LNCaP clone FGC (cell line): ENCODE measurements at regions not wholly inside any gene's neighbourhood (a gene's known extent, or its start where the extent isn't known, plus 50 kb on each side); places are given as distances from the start of the nearest gene placed in this dataset.
A peak's percentile ranks its signal among the peaks of the same experiment; 100 is the strongest.

ENCODE experiments used
- DNase-seq: peaks from one replicate; pipeline ENCODE4 v3.0.0-alpha.2; 2011; ENCODE audit warnings: low read depth
- H3K4me3 ChIP-seq: 2 replicates; pipeline ENCODE4 v1.5.1; 2011; ENCODE audit warnings: mild to moderate bottlenecking, low read depth, low read length, control low read depth
- TF ChIP-seq, protein P1 (sequence below): IDR thresholded peaks from 2 replicates; pipeline ENCODE4 v1.5.1; 2012; ENCODE audit warnings: mild to moderate bottlenecking; ENCODE audit not compliant: control insufficient read depth, insufficient read depth; ENCODE audit errors: extremely low read depth

- TF ChIP-seq, protein P1, sequence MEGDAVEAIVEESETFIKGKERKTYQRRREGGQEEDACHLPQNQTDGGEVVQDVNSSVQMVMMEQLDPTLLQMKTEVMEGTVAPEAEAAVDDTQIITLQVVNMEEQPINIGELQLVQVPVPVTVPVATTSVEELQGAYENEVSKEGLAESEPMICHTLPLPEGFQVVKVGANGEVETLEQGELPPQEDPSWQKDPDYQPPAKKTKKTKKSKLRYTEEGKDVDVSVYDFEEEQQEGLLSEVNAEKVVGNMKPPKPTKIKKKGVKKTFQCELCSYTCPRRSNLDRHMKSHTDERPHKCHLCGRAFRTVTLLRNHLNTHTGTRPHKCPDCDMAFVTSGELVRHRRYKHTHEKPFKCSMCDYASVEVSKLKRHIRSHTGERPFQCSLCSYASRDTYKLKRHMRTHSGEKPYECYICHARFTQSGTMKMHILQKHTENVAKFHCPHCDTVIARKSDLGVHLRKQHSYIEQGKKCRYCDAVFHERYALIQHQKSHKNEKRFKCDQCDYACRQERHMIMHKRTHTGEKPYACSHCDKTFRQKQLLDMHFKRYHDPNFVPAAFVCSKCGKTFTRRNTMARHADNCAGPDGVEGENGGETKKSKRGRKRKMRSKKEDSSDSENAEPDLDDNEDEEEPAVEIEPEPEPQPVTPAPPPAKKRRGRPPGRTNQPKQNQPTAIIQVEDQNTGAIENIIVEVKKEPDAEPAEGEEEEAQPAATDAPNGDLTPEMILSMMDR: 0 out of 2 replicates have a peak, but pooled peaks have one; percentile 12
- H3K4me3 ChIP-seq: no peak overlapping the region
- DNase-seq: no peak
Measured at GRCh38 chr1:9448132-9449109, 90.8 kb upstream of the SLC25A33 start.

- H3K4me3 ChIP-seq: no peak overlapping the region
- TF ChIP-seq, protein P1: no peak
- no peak for DNase-seq
Measured at GRCh38 chr1:9449110-9449627, 90.1 kb upstream of the SLC25A33 start.

- TF ChIP-seq, protein P1: no peak
- no peak overlapping the region for H3K4me3 ChIP-seq
- no peak for DNase-seq
Measured at GRCh38 chr1:9449976-9450696, 89.1 kb upstream of the SLC25A33 start.

DNA sequence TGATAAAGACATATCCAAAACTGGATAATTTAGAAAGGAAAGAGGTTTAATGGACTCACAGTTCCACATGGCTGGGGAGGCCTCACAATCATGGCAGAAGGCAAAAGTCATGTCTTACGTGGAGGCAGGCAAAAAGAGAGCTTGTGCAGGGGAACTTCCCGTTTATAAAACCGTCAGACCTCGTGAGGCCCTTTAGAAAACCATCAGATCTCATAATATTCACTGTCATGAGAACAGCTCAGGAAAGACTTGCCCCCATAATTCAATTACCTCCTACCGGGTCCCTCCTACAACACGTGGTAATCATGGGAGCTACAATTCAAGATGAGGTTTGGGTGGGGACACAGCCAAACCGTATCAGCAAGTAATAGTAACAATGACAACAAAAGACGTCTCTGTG is 88.2 kb upstream of the SLC25A33 start:
- DNase-seq: no peak
- TF ChIP-seq, protein P1: no peak
- H3K4me3 ChIP-seq: no peak overlapping the region

GRCh38 chr1:9452516-9453140 is 86.6 kb upstream of the SLC25A33 start:
- DNase-seq: no peak
- TF ChIP-seq, protein P1: no peak
- no peak overlapping the region for H3K4me3 ChIP-seq

- no peak for DNase-seq
- TF ChIP-seq, protein P1: no peak
Measured at GRCh38 chr1:9453375-9453774, 85.9 kb upstream of the SLC25A33 start.

More at GRCh38 chr1:9453375-9453774, 85.9 kb upstream of the SLC25A33 start:
- H3K4me3 ChIP-seq: no peak overlapping the region
